GM12875 (cell line): ENCODE measurements at regions not wholly inside any gene's neighbourhood (a gene's known extent, or its start where the extent isn't known, plus 50 kb on each side); places are given as distances from the start of the nearest gene placed in this dataset.
A peak's percentile ranks its signal among the peaks of the same experiment; 100 is the strongest.

ENCODE experiments used
- H3K4me3 ChIP-seq: one replicate; pipeline ENCODE4 v1.5.1; 2011; ENCODE audit warnings: low read depth, low read length, control low read depth
- TF ChIP-seq, protein P1 (sequence below): IDR thresholded peaks from 2 replicates; pipeline ENCODE4 v1.5.1; 2011; ENCODE audit warnings: low read depth, mild to moderate bottlenecking, control low read depth, inconsistent platforms, low read length, moderate library complexity, borderline replicate concordance; ENCODE audit not compliant: insufficient read depth

DNA sequence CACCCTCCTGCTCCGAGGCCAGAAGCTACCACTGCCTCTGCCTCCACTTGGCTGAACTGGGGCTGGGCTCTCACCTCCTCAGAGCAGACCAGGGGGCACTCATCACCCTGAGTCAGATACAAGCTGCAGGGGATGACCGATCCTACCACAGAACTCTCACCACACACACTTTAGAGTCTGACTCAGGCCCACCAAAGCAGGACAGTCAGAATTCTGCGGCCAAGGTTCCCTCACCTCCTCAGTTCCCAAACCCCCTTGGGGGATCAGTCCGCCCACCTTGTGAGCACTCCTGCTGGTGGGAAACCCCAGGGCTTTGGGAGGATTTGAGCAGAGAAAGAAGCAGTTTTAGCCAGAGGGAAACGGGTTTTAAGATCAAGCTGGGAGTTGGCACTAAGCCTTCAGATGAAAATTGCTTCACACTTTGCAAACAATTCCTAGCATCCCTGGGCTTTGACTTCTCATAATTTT is 587.8 kb upstream of the JAG1 start:
- H3K4me3 ChIP-seq, result no peak overlapping the region
- TF ChIP-seq, protein P1, sequence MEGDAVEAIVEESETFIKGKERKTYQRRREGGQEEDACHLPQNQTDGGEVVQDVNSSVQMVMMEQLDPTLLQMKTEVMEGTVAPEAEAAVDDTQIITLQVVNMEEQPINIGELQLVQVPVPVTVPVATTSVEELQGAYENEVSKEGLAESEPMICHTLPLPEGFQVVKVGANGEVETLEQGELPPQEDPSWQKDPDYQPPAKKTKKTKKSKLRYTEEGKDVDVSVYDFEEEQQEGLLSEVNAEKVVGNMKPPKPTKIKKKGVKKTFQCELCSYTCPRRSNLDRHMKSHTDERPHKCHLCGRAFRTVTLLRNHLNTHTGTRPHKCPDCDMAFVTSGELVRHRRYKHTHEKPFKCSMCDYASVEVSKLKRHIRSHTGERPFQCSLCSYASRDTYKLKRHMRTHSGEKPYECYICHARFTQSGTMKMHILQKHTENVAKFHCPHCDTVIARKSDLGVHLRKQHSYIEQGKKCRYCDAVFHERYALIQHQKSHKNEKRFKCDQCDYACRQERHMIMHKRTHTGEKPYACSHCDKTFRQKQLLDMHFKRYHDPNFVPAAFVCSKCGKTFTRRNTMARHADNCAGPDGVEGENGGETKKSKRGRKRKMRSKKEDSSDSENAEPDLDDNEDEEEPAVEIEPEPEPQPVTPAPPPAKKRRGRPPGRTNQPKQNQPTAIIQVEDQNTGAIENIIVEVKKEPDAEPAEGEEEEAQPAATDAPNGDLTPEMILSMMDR, result no peak

DNA sequence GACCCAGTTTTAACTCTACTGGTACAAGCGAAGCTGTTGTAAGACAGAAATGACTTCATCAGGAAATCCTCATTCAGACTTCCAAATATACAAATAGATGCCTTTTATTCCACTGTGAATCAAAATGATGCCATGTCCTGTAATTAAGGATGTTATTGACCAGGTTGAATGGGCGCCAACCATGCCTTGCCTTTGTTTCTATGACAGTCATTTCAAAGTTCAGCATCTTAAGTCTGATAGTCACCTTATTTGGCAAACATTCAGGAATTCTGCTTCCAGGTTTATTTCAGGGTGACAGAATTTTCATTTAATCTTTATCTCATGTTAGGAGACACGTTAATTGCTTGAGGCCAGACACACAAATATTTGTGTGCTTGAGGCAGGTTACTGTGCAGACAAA is 592.8 kb upstream of the JAG1 start:
- no peak overlapping the region for H3K4me3 ChIP-seq
- TF ChIP-seq, protein P1, result no peak

- TF ChIP-seq, protein P1, result no peak
- no peak overlapping the region for H3K4me3 ChIP-seq
Measured at GRCh38 chr20:11267131-11267761, 593.4 kb upstream of the JAG1 start.

GRCh38 chr20:11267762-11268335 is 594.0 kb upstream of the JAG1 start:
- TF ChIP-seq, protein P1, result no peak
- no peak overlapping the region for H3K4me3 ChIP-seq

GRCh38 chr20:11270566-11270965 is 596.8 kb upstream of the JAG1 start:
- TF ChIP-seq, protein P1, result no peak
- H3K4me3 ChIP-seq, result no peak overlapping the region

DNA sequence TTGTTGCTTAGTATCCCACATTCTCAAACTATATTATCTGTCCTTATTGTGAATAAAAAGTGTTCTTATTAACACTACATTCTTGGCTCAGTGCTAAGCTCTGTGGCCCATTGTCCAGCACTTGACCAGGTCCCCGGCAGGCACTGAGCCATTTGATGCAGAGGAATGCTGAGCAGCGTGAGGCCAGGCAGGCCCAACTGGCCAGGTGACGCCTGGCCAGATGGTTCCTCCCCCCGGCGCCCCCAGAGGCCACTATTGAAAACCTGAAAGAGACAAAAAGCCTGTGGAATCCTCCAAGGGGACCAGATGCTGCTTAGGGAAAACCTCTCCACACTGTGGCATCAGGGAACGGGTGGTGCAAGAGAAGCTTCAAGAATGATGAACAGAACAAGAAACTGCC is 597.5 kb upstream of the JAG1 start:
- no peak overlapping the region for H3K4me3 ChIP-seq
- TF ChIP-seq, protein P1, result peak; percentile 14; the same call in 1 of the 2 replicates
